H1 (cell line): ENCODE measurements at regions not wholly inside any gene's neighbourhood (a gene's known extent, or its start where the extent isn't known, plus 50 kb on each side); places are given as distances from the start of the nearest gene placed in this dataset.

Experiments used
- CTCF ChIA-PET: fragments of 300-600 bp; sonication (Branson Sonifier 250); formaldehyde crosslinking; loops from one replicate; lab custom pipeline; 2021; ENCODE audit not compliant: partially characterized antibody; lab: Charles Lee
- POLR2A ChIA-PET: fragments of 300-600 bp; sonication (Branson Sonifier 250); formaldehyde crosslinking; loops from one replicate; lab custom pipeline; 2021; ENCODE audit warnings: inconsistent platforms; ENCODE audit not compliant: partially characterized antibody; lab: Charles Lee
- DNase-seq, 2 experiments: peaks; one replicate each; pipeline versions ENCODE4 v3.0.0 to v3.0.0-alpha.2; 2010 to 2022; ENCODE audit warnings: low spot score in 2 of 2, low read depth in 1 of 2, mixed read lengths in 1 of 2
- FAIRE-seq: peaks from 2 replicates; lab custom pipeline; 2011; peaks lifted over from hg19 to GRCh38; lab: Jason Lieb, UNC
- H2AFZ ChIP-seq: 2 replicates; pipeline ENCODE4 v1.8.1; 2012; ENCODE audit warnings: low read length, inconsistent platforms
- H2AK5ac ChIP-seq: 2 replicates; pipeline ENCODE4 v1.6.1; 2013; ENCODE audit warnings: low read depth, low read length
- H2BK120ac ChIP-seq: replicated peaks from 2 replicates; pipeline ENCODE3; 2013; ENCODE audit warnings: low read depth, low read length, inconsistent platforms
- H2BK12ac ChIP-seq: 2 replicates; pipeline ENCODE4 v1.6.1; 2013; ENCODE audit warnings: low read depth, low read length
- H2BK15ac ChIP-seq: 2 replicates; pipeline ENCODE4 v1.6.1; 2013; ENCODE audit warnings: low read length
- H2BK20ac ChIP-seq: 2 replicates; pipeline ENCODE4 v1.6.1; 2013; ENCODE audit warnings: low read length
- H2BK5ac ChIP-seq: 2 replicates; pipeline ENCODE4 v1.6.1; 2013; ENCODE audit warnings: low read depth, low read length
- H3K14ac ChIP-seq: 2 replicates; pipeline ENCODE4 v1.6.1; 2013; ENCODE audit warnings: inconsistent platforms; ENCODE audit not compliant: insufficient read length
- H3K18ac ChIP-seq: 2 replicates; pipeline ENCODE4 v1.6.1; 2013; ENCODE audit warnings: low read length; ENCODE audit errors: extremely low read depth
- H3K23ac ChIP-seq: 2 replicates; pipeline ENCODE4 v1.6.1; 2013; ENCODE audit warnings: inconsistent platforms; ENCODE audit not compliant: insufficient read length
- H3K23me2 ChIP-seq: 2 replicates; pipeline ENCODE4 v1.6.1; 2013; ENCODE audit warnings: low read depth, low read length
- H3K27ac ChIP-seq: 2 replicates; pipeline ENCODE4 v1.6.1; 2011; ENCODE audit warnings: low read depth, low read length, inconsistent platforms
- H3K27me3 ChIP-seq, 4 experiments: replicated peaks in 1 of 4; 1 replicate in 1 of 4; 2 replicates in 3 of 4; pipeline versions ENCODE4 v1.6.1 to v1.8.1; 2011 to 2013; ENCODE audit warnings: low read length in 3 of 4, mild to moderate bottlenecking in 3 of 4, inconsistent platforms in 2 of 4, mixed read lengths in 2 of 4, moderate library complexity in 1 of 4; ENCODE audit not compliant: control insufficient read depth in 3 of 4, insufficient read depth in 3 of 4; ENCODE audit errors: extremely low read depth in 1 of 4
- H3K36me3 ChIP-seq, 4 experiments: 2 replicates each; pipeline versions ENCODE4 v1.6.1 to v1.8.1; 2011 to 2013; ENCODE audit warnings: mild to moderate bottlenecking in 4 of 4, low read length in 3 of 4, moderate library complexity in 2 of 4, control low read depth in 1 of 4, inconsistent platforms in 1 of 4; ENCODE audit not compliant: insufficient read depth in 4 of 4, control insufficient read depth in 2 of 4
- H3K4ac ChIP-seq: replicated peaks from 2 replicates; pipeline ENCODE3; 2013; ENCODE audit warnings: low read length, low read depth, mixed read lengths, inconsistent platforms; ENCODE audit not compliant: insufficient read length
- H3K4me1 ChIP-seq, 4 experiments: replicated peaks in 1 of 4; 1 replicate in 1 of 4; 2 replicates in 3 of 4; pipeline versions ENCODE4 v1.6.1 to v1.8.1; 2011 to 2013; ENCODE audit warnings: low read length in 3 of 4, inconsistent platforms in 2 of 4, mixed read lengths in 1 of 4; ENCODE audit not compliant: insufficient read depth in 4 of 4, control insufficient read depth in 3 of 4
- H3K4me2 ChIP-seq, 2 experiments: 2 replicates each; pipeline versions ENCODE4 v1.6.1 to v1.8.1; 2011 to 2013; ENCODE audit warnings: low read depth in 2 of 2, low read length in 2 of 2, control low read depth in 1 of 2, inconsistent platforms in 1 of 2, mild to moderate bottlenecking in 1 of 2; ENCODE audit not compliant: insufficient read depth in 1 of 2
- H3K4me3 ChIP-seq, 4 experiments: fragments of 200-600, 300-600 bp in 1 of 4; sonication (generic), shearing (Covaris generic), sonication (Bioruptor Twin) in 1 of 4; 2 replicates each; pipeline versions ENCODE4 v1.5.1 to v1.8.1; 2011 to 2016; ENCODE audit warnings: low read length in 4 of 4, low read depth in 3 of 4, control low read depth in 2 of 4, inconsistent platforms in 2 of 4, mild to moderate bottlenecking in 2 of 4, mixed read lengths in 1 of 4, moderate library complexity in 1 of 4; ENCODE audit not compliant: insufficient read depth in 2 of 4; ENCODE audit errors: extremely low read depth in 1 of 4
- H3K56ac ChIP-seq: replicated peaks from 2 replicates; pipeline ENCODE3; 2013; ENCODE audit warnings: low read depth, mild to moderate bottlenecking, mixed read lengths, low read length, inconsistent platforms; ENCODE audit not compliant: insufficient read length
- H3K79me1 ChIP-seq: 2 replicates; pipeline ENCODE4 v1.6.1; 2013; ENCODE audit warnings: low read depth, low read length, control low read depth
- H3K79me2 ChIP-seq, 2 experiments: 2 replicates each; pipeline versions ENCODE4 v1.6.1 to v1.8.1; 2012 to 2013; ENCODE audit warnings: low read length in 2 of 2, mild to moderate bottlenecking in 2 of 2, inconsistent platforms in 1 of 2; ENCODE audit not compliant: insufficient read depth in 2 of 2, control insufficient read depth in 1 of 2
- H3K9ac ChIP-seq, 4 experiments: replicated peaks in 1 of 4; 1 replicate in 1 of 4; 2 replicates in 3 of 4; pipeline versions ENCODE4 v1.6.1 to v1.8.1; 2011 to 2013; ENCODE audit warnings: low read depth in 3 of 4, low read length in 3 of 4, control low read depth in 2 of 4, mild to moderate bottlenecking in 2 of 4, moderate library complexity in 2 of 4, inconsistent platforms in 1 of 4; ENCODE audit errors: extremely low read depth in 1 of 4
- H3K9me3 ChIP-seq, 2 experiments: 2 replicates each; pipeline versions ENCODE4 v1.6.1 to v1.8.1; 2012 to 2013; ENCODE audit warnings: mild to moderate bottlenecking in 2 of 2, moderate library complexity in 2 of 2, control low read depth in 1 of 2, inconsistent platforms in 1 of 2, low read depth in 1 of 2, low read length in 1 of 2, mixed read lengths in 1 of 2; ENCODE audit not compliant: insufficient read depth in 2 of 2
- H4K20me1 ChIP-seq, 2 experiments: replicated peaks in 1 of 2; 2 replicates each; pipeline versions ENCODE3 to v1.8.1; 2011 to 2013; ENCODE audit warnings: inconsistent platforms in 2 of 2, low read length in 2 of 2, mild to moderate bottlenecking in 1 of 2; ENCODE audit not compliant: insufficient read depth in 2 of 2, control insufficient read depth in 1 of 2
- H4K5ac ChIP-seq: 2 replicates; pipeline ENCODE4 v1.6.1; 2013; ENCODE audit warnings: low read length, low read depth, mixed read lengths, inconsistent platforms; ENCODE audit not compliant: insufficient read length
- H4K8ac ChIP-seq: 2 replicates; pipeline ENCODE4 v1.8.0; 2013; ENCODE audit warnings: mild to moderate bottlenecking, moderate library complexity, low read length, inconsistent platforms; ENCODE audit not compliant: insufficient read depth; ENCODE audit errors: extremely low read depth
- H4K91ac ChIP-seq: replicated peaks from 2 replicates; pipeline ENCODE3; 2013; ENCODE audit warnings: low read length, mixed read lengths, inconsistent platforms; ENCODE audit not compliant: insufficient read length
- JUND ChIP-seq: IDR thresholded peaks from 2 replicates; pipeline ENCODE4 v1.6.1; 2011; ENCODE audit warnings: mild to moderate bottlenecking, improper control_type of control experiment, low read length
- RNF2 ChIP-seq: fragments of 200-900, 300-1000 bp; sonication (generic); IDR thresholded peaks from 2 replicates; pipeline ENCODE4 v1.7.1; 2016; ENCODE audit warnings: borderline replicate concordance, low read depth, mild to moderate bottlenecking, antibody characterized with exemption, low read length; ENCODE audit not compliant: poor library complexity, severe bottlenecking; ENCODE audit errors: missing control alignments
- SIRT6 ChIP-seq: IDR thresholded peaks from one replicate; pipeline ENCODE4 v1.7.1; 2012; ENCODE audit warnings: low read length, inconsistent platforms
- USF2 ChIP-seq: IDR thresholded peaks from 2 replicates; pipeline ENCODE4 v1.6.1; 2011; ENCODE audit warnings: low read length, improper control_type of control experiment
- WGBS, 2 experiments: shearing (Covaris generic) in 1 of 2; methylation state at CpG; one replicate each; pipeline versions ENCODE4 v1.1.6 to v1.1.7; 2013 to 2015; ENCODE audit warnings: low lambda C conversion rate in 2 of 2, mixed read lengths in 2 of 2, inconsistent platforms in 1 of 2, low coverage in 1 of 2, missing lambda C conversion rate in 1 of 2; ENCODE audit not compliant: insufficient replicate concordance in 2 of 2, insufficient coverage in 1 of 2, insufficient read length in 1 of 2; ENCODE audit errors: extremely low coverage in 1 of 2, missing lambda C conversion rate in 1 of 2; 5-methylcytosine and 5-hydroxymethylcytosine counted together

- Histone ChIP-seq H3K4me2 (no peak overlapping the region), H4K20me1 (peaks cover 0 to 15% of the 10 kb centered on the region in 2 experiments), H3K79me2 (no peaks in the 10 kb centered on the region), H3K9me3 (no peaks in the 10 kb centered on the region), H2BK12ac (no peak overlapping the region), H3K4me1 (peaks cover 0 to 3% (median 1%) of the 10 kb centered on the region in 4 experiments; a peak in 2 of 7 replicates), H3K56ac (no peak overlapping the region), H3K23ac (no peak overlapping the region), H2AFZ (no peak overlapping the region), H3K36me3 (no peaks in the 10 kb centered on the region), H2BK15ac (no peak overlapping the region), H2BK5ac (no peak overlapping the region), H3K23me2 (no peaks in the 10 kb centered on the region), H3K79me1 (peaks cover 10% of the 10 kb centered on the region; the same call in 1 of the 2 replicates), H4K5ac (no peak overlapping the region), H2BK120ac (no peak overlapping the region), H3K4me3 (no peak overlapping the region), H3K27me3 (no peaks in the 10 kb centered on the region), H4K91ac (no peak overlapping the region)
- POLR2A ChIA-PET, result no interaction called here
- 95% methylated on average over 14 of the region's 14 CpGs; no CpG with 5 or more reads in 1 of the 2 experiments for WGBS, 2 experiments
- DNase-seq, result no peak
- FAIRE-seq, result no peak
- TF ChIP-seq JUND, result no peak
- no peak for TF ChIP-seq SIRT6
- no peak for TF ChIP-seq RNF2
- no peak for TF ChIP-seq USF2
- TF ChIP-seq, all 59 proteins: peak for 0
- CTCF ChIA-PET, result interaction anchor here (0.9 kb wide), 1 partner anchor 19 kb away, joined by 3 read pairs; no protein-coding TSS in a partner anchor
- no peak overlapping the region for H3K27ac ChIP-seq
- no peak overlapping the region for H2BK20ac ChIP-seq
- no peak overlapping the region for H3K14ac ChIP-seq
- no peak overlapping the region for H3K4ac ChIP-seq
- no peak overlapping the region for H3K9ac ChIP-seq
- H4K8ac ChIP-seq, result no peak overlapping the region
- H2AK5ac ChIP-seq, result no peak overlapping the region
- no peak overlapping the region for H3K18ac ChIP-seq
Observed at GRCh38 chr22:48522271-48522670, 1305.4 kb downstream of the BRD1 start.
